Choroid plexus epithelial cell (primary cell): ENCODE measurements at regions not wholly inside any gene's neighbourhood (a gene's known extent, or its start where the extent isn't known, plus 50 kb on each side); places are given as distances from the start of the nearest gene placed in this dataset.
"Not testable (repeated sequence)": the region's sequence is repeated elsewhere in the genome, so short reads cannot be mapped to it uniquely, and the experiment has no call there.

Source experiments
- DNase-seq: peaks from one replicate; pipeline ENCODE4 v3.0.0-alpha.2; 2010; ENCODE audit warnings: low read depth
- H3K4me3 ChIP-seq: 2 replicates; pipeline ENCODE4 v1.5.1; 2011; ENCODE audit warnings: low read depth, mild to moderate bottlenecking, control low read depth, low read length, moderate library complexity
- TF ChIP-seq, protein P1 (sequence below): conservative IDR thresholded peaks from 2 replicates; pipeline ENCODE4 v1.5.1; 2011; ENCODE audit warnings: low read depth, mild to moderate bottlenecking, control low read depth, inconsistent platforms, low read length, moderate library complexity

GRCh38 chr5:72687288-72687687, 129.2 kb upstream of the TNPO1 start:
- TF ChIP-seq, protein P1, sequence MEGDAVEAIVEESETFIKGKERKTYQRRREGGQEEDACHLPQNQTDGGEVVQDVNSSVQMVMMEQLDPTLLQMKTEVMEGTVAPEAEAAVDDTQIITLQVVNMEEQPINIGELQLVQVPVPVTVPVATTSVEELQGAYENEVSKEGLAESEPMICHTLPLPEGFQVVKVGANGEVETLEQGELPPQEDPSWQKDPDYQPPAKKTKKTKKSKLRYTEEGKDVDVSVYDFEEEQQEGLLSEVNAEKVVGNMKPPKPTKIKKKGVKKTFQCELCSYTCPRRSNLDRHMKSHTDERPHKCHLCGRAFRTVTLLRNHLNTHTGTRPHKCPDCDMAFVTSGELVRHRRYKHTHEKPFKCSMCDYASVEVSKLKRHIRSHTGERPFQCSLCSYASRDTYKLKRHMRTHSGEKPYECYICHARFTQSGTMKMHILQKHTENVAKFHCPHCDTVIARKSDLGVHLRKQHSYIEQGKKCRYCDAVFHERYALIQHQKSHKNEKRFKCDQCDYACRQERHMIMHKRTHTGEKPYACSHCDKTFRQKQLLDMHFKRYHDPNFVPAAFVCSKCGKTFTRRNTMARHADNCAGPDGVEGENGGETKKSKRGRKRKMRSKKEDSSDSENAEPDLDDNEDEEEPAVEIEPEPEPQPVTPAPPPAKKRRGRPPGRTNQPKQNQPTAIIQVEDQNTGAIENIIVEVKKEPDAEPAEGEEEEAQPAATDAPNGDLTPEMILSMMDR = no peak

GRCh38 chr5:72682561-72682960, 133.9 kb upstream of the TNPO1 start:
- H3K4me3 ChIP-seq = no peak overlapping the region
- DNase-seq = no peak
- TF ChIP-seq, protein P1 = no peak

More at GRCh38 chr5:72687288-72687687, 129.2 kb upstream of the TNPO1 start:
- H3K4me3 ChIP-seq = no peak overlapping the region
- no peak for DNase-seq

DNA sequence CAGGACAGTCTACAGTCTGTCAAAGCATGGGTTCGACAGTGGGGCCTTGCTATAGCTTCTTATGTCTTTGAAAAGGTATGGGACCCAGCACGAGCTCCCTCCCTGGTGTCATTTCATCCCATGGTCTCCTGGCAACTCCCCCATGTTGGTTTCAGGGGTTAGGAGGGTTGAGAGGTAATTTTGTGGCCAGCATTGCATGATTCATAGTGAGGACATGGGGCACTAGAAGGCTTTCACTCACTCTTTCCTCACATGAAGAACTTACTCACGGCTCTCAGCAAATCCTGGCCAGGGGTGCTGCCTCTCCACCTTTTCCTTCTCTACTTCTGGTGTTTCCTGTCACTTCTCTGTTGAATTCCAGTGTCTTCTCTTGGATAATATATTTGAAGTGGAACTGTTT, 134.7 kb upstream of the TNPO1 start:
- no peak overlapping the region for H3K4me3 ChIP-seq
- TF ChIP-seq, protein P1 = no peak
- no peak for DNase-seq

DNA sequence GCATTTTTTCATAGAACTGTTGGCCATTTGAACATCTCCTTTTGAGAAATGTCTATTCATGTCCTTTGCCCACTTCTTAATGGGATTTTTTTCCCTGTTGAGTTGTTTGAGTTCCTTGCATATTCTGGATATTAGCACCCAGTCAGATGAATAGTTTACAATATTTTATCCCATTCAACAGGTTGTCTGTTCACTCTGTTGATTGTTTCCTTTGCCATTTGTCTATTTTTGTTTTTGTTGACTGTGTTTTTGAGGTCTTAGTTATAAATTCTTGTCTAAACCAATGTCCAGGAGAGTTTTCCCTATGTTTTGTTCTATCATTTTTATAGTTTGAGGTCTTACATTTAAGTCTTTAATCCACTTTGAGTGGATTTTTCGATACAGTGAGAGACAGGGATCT, 139.0 kb upstream of the TNPO1 start:
- TF ChIP-seq, protein P1 = no peak
- no peak overlapping the region for H3K4me3 ChIP-seq
- DNase-seq = no peak

- not testable (repeated sequence) for H3K4me3 ChIP-seq, DNase-seq
These were observed 139.6 kb upstream of the TNPO1 start for GRCh38 chr5:72676831-72677230.

DNA sequence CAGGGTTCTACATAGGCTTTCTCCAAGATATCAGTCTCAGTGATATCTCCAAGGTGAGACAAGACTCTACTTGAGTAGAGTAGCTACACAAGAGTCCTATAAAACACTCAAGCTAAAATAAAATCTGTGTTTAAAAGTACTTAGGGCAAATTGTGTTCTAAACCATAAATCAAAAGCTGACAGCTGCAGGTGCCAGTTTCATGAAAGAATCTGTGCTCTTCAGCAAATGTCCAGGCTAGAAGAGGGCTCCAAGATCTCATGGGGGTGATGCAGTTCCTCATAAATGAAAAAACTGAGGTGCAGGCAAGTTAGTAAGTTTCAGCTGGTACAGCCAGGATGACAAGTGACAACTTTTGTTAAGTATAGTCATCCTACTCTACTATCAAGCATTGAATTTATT, 142.8 kb upstream of the TNPO1 start:
- TF ChIP-seq, protein P1 = no peak
- no peak for DNase-seq
- H3K4me3 ChIP-seq = no peak overlapping the region

DNA sequence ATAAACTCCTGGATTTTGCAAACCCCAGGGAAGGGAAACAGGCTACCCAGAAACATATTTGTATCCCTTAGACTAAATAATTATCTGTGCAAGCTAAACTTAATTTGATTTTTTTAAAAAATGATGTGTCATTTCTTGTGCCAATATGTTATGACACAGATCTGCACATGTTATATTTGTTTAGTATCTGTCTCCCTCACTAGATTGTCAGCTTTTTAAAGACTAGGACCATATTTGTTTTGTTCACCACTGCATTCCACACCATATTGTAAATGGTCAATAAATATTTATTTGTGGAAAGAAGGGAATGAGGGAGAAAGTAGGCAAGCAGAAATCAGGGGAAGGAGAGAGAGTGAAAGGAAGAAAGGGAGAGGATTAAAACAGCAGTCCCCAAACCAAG, 143.3 kb upstream of the TNPO1 start:
- TF ChIP-seq, protein P1 = no peak
- no peak overlapping the region for H3K4me3 ChIP-seq
- DNase-seq = no peak

- H3K4me3 ChIP-seq = no peak overlapping the region
- TF ChIP-seq, protein P1 = no peak
- DNase-seq = no peak
These were observed 148.8 kb upstream of the TNPO1 start for GRCh38 chr5:72667708-72668107.
